Activated CD4-positive, alpha-beta T cell treated with anti-CD3 and anti-CD28 coated beads, Interleukin-2, Interleukin-4, amounts not matched to agents 100 ng/mL and 50 ng/mL, durations not matched to agents 16 hours and 8 hours (primary cell): ENCODE measurements at regions not wholly inside any gene's neighbourhood (a gene's known extent, or its start where the extent isn't known, plus 50 kb on each side); places are given as distances from the start of the nearest gene placed in this dataset.

Experiments
- DNase-seq: peaks from one replicate; pipeline ENCODE4 v3.0.0-alpha.2; 2020; ENCODE audit warnings: low spot score

- peak; percentile 15 for DNase-seq
These were observed 220.1 kb downstream of the HAUS1 start for GRCh38 chr18:46324087-46324955.

GRCh38 chr18:46325895-46326294 is 221.7 kb downstream of the HAUS1 start:
- DNase-seq: no peak

- DNase-seq: no peak
These were observed 225.6 kb downstream of the HAUS1 start for GRCh38 chr18:46329736-46330246.

- DNase-seq: no peak
These were observed 227.1 kb downstream of the HAUS1 start for GRCh38 chr18:46331316-46331715.

- no peak for DNase-seq
These were observed 228.2 kb downstream of the HAUS1 start for GRCh38 chr18:46332286-46332801.

- DNase-seq: no peak
These were observed 228.7 kb downstream of the HAUS1 start for GRCh38 chr18:46332921-46333341.

- no peak for DNase-seq
These were observed 229.4 kb downstream of the HAUS1 start for GRCh38 chr18:46333431-46334135.

GRCh38 chr18:46334868-46335281 is 230.7 kb downstream of the HAUS1 start:
- DNase-seq: no peak

- no peak for DNase-seq
These were observed 231.4 kb downstream of the HAUS1 start for GRCh38 chr18:46335534-46336101.

- no peak for DNase-seq
These were observed 232.3 kb downstream of the HAUS1 start for GRCh38 chr18:46336278-46337111.

GRCh38 chr18:46337271-46337670 is 233.1 kb downstream of the HAUS1 start:
- DNase-seq: no peak

- DNase-seq: no peak
These were observed 234.0 kb downstream of the HAUS1 start for GRCh38 chr18:46338205-46338604.

- no peak for DNase-seq
These were observed 234.6 kb downstream of the HAUS1 start for GRCh38 chr18:46338766-46339165.

- no peak for DNase-seq
These were observed 236.5 kb downstream of the HAUS1 start for GRCh38 chr18:46340716-46341115.

GRCh38 chr18:46341986-46342525 is 237.9 kb downstream of the HAUS1 start:
- DNase-seq: no peak

- no peak for DNase-seq
These were observed 239.3 kb downstream of the HAUS1 start for GRCh38 chr18:46343456-46343855.

GRCh38 chr18:46343931-46344372 is 239.8 kb downstream of the HAUS1 start:
- DNase-seq: peak; percentile 37

- DNase-seq: no peak
These were observed 240.4 kb downstream of the HAUS1 start for GRCh38 chr18:46344416-46345180.

GRCh38 chr18:46345181-46345465 is 240.9 kb downstream of the HAUS1 start:
- DNase-seq: no peak

- no peak for DNase-seq
These were observed 242.0 kb downstream of the HAUS1 start for GRCh38 chr18:46346213-46346612.
